ENCODE measurements at regions not wholly inside any gene's neighbourhood (a gene's known extent, or its start where the extent isn't known, plus 50 kb on each side); places are given as distances from the start of the nearest gene placed in this dataset.

DNA sequence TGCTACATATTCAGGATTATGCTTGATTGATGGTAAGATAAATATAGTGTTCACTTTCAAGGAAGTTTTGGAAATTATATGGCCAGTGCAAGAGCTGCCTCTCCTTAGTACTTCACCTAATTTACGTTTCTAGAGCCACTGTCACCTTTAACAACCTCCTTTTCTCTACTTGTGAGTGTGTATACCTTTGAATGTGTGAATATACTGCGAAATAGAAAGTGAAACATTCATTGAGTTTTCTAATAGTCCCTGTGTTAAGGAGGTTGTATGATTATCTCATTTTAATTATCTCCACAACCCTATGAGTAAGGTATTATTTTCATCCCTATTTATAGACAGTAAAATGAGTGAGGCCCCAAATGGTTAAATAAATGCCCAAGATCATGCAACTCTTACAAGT lies 1050.5 kb downstream of the XPNPEP1 start:
- ChIA-PET POLR2A (no interaction called here), CTCF (no interaction called here)
- no peak overlapping the region for H3K4me3 ChIP-seq (ENCODE audit: low read depth, low read length)
- DNase-seq (ENCODE audit: low read depth, low spot score) = no peak
- TF ChIP-seq, protein P1, sequence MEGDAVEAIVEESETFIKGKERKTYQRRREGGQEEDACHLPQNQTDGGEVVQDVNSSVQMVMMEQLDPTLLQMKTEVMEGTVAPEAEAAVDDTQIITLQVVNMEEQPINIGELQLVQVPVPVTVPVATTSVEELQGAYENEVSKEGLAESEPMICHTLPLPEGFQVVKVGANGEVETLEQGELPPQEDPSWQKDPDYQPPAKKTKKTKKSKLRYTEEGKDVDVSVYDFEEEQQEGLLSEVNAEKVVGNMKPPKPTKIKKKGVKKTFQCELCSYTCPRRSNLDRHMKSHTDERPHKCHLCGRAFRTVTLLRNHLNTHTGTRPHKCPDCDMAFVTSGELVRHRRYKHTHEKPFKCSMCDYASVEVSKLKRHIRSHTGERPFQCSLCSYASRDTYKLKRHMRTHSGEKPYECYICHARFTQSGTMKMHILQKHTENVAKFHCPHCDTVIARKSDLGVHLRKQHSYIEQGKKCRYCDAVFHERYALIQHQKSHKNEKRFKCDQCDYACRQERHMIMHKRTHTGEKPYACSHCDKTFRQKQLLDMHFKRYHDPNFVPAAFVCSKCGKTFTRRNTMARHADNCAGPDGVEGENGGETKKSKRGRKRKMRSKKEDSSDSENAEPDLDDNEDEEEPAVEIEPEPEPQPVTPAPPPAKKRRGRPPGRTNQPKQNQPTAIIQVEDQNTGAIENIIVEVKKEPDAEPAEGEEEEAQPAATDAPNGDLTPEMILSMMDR (IDR thresholded peaks at IDR 0.05; ENCODE audit: insufficient read depth, low read length, missing control alignments) = no peak

DNA sequence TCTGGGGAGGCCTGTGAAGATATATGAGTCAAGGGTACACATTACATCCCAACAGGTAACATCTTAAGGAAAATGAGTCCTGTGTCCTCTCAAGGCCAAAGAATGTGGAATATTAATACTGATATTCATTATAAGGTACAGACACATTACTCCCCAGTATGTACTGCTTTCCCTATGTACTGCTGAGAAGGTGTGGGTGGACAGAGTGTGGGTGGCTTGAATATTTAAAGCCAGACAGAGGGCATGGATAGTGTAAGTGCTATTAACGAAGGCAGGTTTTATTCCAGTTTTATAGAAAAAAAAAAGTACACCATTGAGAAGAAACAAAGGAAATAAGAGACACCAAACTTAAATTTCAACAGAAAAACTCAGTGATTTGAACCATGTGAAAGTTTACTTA lies 1054.4 kb downstream of the XPNPEP1 start:
- ChIA-PET CTCF (no interaction called here), POLR2A (no interaction called here)
- H3K4me3 ChIP-seq (ENCODE audit: low read depth, low read length) = no peak overlapping the region
- TF ChIP-seq, protein P1 (IDR thresholded peaks at IDR 0.05; ENCODE audit: insufficient read depth, low read length, missing control alignments) = no peak
- no peak for DNase-seq (ENCODE audit: low read depth, low spot score)

DNA sequence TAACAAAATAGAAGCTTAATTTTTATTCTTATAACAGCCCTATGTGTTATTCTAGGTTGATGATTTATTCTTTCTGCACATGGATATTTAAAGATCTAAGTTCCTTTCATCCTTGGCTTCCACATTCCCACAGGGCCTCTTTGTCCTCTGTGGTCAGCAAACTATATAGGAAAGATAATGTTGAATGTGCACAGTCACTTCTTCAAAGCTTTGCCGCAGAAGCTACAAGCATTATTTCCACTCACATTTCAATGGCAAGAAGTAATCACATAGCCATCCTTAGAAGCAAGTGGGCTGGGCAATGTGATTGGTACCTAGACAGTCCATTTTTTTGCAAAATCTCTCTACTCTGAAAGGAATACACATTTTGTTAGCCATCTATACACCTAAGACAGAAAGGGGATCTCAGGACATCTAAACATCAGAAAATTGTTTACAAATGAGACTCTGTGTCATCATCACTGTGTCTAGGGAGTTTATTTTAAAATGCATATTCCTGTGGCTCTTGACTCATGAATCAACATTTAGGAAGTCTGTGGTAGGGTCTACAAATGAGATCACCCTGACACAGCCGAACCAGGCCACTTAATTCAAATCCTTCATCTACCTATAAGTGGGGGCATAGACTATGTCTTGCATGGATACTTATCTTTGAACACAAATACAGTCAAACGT lies 1060.5 kb downstream of the XPNPEP1 start:
- no peak overlapping the region for H3K4me3 ChIP-seq (ENCODE audit: low read depth, low read length)
- ChIA-PET CTCF (no interaction called here), POLR2A (no interaction called here)
- DNase-seq (ENCODE audit: low read depth, low spot score) = no peak
- TF ChIP-seq, protein P1 (IDR thresholded peaks at IDR 0.05; ENCODE audit: insufficient read depth, low read length, missing control alignments) = no peak

DNA sequence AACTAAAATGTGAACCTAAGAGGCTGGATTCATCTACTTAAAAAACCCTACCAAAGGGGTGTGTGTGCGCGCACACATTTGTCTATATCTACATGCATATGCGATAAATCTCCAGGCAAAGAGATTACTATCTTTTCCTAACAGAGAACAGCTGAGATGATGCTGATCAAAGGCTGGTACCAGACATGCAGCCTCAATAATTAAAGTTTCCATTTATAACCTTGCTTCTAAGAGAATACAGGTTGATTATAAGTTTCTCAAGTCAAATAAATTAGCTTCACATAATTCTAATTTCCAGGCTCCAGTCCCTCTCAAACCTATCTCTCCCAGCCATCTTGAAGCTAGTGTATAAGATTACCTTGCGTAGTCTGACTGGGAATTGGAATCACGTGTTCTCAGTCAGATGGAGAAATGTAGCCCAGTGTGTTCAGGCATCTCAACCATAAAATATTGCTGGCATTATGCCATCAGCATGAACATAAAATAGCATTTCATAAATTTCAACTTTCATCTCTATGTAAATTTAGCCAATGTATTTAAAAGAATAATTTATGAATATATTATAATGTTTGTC lies 1062.0 kb downstream of the XPNPEP1 start:
- H3K4me3 ChIP-seq (ENCODE audit: low read depth, low read length) = no peak overlapping the region
- TF ChIP-seq, protein P1 (IDR thresholded peaks at IDR 0.05; ENCODE audit: insufficient read depth, low read length, missing control alignments) = no peak
- ChIA-PET CTCF (no interaction called here), POLR2A (no interaction called here)
- no peak for DNase-seq (ENCODE audit: low read depth, low spot score)

DNA sequence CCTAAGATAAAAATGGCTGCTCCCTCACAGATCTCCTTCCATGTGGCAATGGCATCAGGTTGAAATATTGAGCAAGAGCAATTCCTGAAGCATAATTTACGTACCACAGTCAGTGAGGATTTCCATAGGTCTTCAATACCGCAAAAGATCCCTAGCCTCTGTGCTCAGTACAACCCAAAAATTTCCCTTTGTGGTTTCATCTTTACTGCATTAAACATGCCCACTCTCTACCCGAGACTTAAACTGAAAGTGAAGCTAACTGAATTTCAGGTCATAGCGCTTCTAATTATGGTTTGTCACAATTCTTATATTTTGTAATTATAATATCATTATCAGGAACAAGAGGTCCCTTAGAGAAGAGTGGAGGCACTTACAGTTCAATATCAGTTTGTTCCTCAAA lies 1071.1 kb downstream of the XPNPEP1 start:
- no peak overlapping the region for H3K4me3 ChIP-seq (ENCODE audit: low read depth, low read length)
- DNase-seq (ENCODE audit: low read depth, low spot score) = no peak
- POLR2A ChIA-PET = no interaction called here
- TF ChIP-seq, protein P1 (IDR thresholded peaks at IDR 0.05; ENCODE audit: insufficient read depth, low read length, missing control alignments) = no peak
- CTCF ChIA-PET = no interaction called here

DNA sequence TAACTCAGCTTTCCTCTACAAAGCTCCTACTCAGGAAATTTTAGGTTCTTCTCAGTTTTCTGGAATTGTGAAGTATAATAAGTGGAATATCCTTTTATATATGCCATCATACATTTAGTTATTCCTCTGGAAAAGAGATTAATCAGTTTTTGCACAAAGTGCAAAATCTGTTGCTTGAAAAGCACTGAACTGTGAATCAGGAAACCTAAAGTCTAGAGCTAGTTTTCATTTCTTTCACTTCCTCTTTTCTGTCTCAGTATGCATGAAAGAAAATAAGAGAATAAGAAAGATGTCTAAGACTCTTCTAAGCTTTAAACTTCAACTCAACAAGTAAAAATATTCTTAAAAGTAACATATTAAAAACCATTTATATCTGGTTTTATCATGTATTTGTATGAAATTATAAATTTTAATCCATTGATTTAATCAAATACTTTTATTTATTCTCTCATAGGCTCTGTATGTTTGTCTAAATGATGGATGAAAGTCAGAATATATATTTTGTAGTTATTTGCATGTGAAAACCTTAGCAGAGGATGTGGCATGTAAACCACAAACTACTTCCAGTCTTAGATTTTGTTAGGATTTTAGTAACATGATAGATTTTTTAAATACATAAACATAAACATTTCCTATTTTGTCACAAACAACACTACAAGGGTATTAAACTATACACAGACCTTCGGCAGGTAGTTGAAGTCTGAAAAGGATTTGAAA lies 1073.0 kb downstream of the XPNPEP1 start:
- CTCF ChIA-PET = no interaction called here
- POLR2A ChIA-PET = no interaction called here
- TF ChIP-seq, protein P1 (IDR thresholded peaks at IDR 0.05; ENCODE audit: insufficient read depth, low read length, missing control alignments) = no peak
- no peak for DNase-seq (ENCODE audit: low read depth, low spot score)
- no peak overlapping the region for H3K4me3 ChIP-seq (ENCODE audit: low read depth, low read length)

Data from AG04449 (cell line).